Activated CD8-positive, alpha-beta memory T cell treated with anti-CD3 and anti-CD28 coated beads for 1 hour (primary cell): ENCODE measurements at regions not wholly inside any gene's neighbourhood (a gene's known extent, or its start where the extent isn't known, plus 50 kb on each side); places are given as distances from the start of the nearest gene placed in this dataset.
"Not testable (repeated sequence)": the region's sequence is repeated elsewhere in the genome, so short reads cannot be mapped to it uniquely, and the experiment has no call there.

ENCODE experiments used
- DNase-seq, 2 donors: peaks; one replicate each; pipeline ENCODE4 v3.0.0-alpha.2; 2020; ENCODE audit warnings: low read depth in 1 of 2; ENCODE audit errors: extremely low read depth in 1 of 2

DNA sequence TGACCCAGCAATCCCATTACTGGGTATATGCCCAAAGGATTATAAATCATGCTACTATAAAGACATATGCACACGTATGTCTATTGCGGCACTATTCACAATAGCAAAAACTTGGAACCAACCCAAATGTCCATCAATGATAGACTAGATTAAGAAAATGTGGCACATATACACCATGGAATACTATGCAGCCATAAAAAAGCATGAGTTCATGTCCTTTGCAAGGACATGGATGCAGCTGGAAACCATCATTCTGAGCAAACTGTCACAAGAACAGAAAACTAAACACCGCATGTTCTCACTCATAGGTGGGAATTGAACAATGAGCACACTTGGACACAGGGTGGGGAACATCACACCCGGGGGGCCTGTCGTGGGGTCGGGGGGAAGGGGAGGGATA lies 80.1 kb upstream of the TMEM170B start:
- DNase-seq: not testable (repeated sequence)

DNA sequence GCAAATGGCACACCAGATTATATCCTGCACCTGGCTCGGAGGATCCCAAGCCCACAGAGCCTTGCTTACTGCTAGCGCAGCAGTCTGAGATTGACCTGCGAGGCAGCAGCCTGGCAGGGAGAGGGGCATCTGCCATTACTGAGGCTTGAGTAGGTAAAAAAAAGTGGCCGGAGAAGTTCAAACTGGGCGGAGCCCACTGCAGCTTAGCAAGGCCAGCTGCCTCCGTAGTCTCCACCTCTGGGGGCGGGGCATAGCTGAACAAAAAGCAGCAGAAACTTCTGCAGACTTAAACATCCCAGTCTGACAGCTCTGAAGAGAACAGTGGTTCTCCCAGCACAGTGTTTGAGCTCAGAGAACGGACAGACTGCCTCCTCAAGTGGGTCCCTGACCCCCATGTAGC lies 85.4 kb upstream of the TMEM170B start:
- DNase-seq: not testable (repeated sequence)

DNA sequence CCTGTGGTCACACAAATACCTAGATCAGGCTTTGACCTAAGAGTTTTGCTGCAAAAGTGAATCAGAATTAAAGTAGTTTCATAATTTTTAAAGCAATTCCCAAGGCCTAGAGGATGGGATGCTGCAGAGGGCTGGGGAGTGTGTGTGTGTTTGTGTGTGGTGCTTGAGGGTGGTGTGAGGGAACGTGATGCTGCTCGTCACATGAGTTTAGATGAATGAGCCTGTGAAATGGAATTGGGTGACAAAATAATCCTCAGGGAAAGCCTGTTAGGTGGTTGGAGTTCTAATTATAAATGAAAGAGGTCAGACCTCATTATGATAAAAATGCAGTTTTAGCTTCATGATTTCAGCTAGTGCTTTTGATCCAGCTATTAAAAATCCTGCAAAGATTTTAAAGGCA lies 87.5 kb upstream of the TMEM170B start:
- DNase-seq: no peak

DNA sequence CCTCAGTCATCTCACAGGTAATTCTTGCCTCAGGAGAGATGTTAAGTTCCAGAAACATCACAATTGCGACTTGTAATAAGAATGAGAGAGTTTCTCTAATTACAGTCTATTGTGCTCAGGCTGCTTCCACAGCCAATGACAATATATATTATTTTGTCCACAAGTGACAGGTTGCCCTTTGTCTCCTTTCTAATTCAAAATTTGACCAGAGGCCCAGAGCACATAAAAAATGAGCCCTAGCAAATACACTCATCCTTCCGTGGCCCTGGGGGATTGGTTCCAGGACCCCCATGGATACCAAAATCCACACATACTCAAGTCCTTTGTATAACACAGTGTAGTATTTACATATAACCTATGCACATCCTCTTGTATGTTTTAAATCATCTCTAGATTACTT lies 88.1 kb upstream of the TMEM170B start:
- no peak for DNase-seq

DNA sequence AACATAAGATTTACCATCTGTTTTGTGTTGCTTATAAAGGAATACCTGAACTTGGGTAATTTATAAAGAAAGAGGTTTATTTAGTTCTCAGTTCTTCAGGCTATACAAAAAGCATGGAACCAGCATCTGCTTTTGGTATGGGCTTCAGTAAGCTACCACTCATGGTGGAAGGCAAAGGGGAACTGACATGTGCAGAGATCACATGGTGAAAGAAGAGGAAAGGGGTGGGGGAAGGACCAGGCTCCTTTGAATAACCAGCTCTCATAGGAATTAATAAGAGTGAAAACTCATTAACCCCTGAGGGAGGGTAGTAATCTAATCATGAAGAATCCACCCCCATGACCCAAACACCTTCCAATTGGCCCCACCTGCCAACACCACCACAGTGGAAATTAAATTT lies 89.5 kb upstream of the TMEM170B start:
- no peak for DNase-seq

DNA sequence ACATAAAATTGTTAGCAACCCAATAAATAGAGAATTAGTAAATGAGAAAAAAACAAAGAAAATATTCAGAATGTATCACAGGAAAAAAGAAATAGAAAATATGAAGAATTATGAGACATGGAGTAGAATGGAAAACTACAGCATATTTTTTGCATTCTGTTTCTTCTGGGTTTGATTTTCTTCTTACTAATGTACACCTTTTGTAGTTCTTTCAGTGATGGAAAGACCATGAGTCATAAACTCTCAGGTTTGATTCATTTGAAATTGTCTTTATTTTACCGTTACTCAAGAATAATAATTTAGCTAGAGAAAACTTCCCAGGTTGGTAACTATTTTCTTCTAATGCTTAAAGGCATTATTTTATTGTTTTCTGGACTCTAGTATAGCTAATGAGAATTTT lies 90.3 kb upstream of the TMEM170B start:
- no peak for DNase-seq

DNA sequence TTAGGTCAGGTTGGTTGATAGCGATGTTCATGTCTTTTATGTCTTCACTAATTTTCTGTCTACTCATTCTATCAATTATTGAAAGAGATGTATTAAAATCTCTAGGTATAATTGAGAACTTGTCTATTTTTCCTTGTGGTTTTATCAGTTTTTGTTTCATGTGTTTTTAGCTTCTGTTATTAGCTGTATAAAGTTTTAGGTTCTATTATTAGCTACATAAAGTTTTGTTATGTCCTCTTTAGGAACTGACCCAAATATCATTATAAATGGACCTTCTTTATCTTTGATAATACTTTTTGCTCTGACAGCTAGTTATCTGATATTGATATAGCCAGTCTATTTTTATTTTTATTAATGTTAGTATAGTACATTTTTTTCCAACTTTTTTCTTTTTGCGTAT lies 92.4 kb upstream of the TMEM170B start:
- DNase-seq: no peak

DNA sequence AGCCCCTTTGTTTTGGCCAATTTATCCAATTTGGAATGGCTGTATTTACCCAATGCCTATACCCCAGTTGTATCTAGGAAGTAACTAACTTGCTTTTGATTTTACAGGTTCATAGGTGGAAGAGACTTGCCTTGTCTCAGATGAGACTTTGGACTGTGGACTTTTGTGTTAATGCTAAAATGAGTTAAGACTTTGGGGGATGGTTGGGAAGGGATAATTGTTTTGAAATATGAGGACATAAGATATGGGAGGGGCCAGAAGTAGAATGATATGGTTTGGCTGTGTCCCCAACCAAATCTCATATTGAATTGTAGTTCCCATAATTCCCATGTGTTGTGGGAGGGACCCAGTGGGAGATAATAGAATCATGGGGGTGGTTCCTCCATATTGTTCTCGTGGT lies 94.4 kb upstream of the TMEM170B start:
- not testable (repeated sequence) for DNase-seq

DNA sequence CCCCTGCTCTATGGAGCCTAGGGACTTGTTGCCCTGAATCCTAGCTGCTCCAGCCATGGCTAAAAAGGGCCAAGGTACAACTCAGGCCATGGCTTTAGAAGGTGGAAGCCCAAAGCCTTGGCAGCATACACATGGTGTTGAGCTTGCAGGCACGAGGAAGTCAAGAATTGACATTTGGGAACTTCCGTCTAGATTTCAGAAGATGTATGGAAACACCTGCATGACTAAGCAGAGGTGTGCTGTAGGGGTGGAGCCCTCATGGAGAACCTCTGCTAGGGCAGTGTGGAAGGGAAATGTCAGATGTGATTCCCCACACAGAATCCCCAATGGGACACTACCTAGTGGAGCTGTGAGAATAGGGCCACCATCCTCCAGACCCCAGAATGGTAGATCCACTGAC lies 95.1 kb upstream of the TMEM170B start:
- no peak for DNase-seq

DNA sequence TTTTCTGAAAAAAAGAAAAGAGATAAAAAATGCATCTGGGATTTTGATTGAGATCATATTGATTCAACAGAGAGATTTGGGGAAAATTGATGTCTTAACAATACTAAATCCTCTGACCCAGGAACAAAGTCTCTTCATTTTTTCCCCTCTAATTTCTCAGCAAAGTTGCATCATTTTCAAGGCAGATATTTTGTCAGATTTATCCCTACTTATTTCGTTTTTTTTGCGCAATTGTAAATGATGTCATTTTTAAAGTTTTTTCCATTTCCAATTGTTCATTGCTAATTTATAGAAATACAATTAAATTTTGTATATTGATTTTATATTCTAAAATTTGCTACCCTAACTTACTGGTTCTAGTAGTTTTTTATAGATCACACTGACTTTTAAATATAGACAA lies 97.7 kb upstream of the TMEM170B start:
- no peak for DNase-seq

DNA sequence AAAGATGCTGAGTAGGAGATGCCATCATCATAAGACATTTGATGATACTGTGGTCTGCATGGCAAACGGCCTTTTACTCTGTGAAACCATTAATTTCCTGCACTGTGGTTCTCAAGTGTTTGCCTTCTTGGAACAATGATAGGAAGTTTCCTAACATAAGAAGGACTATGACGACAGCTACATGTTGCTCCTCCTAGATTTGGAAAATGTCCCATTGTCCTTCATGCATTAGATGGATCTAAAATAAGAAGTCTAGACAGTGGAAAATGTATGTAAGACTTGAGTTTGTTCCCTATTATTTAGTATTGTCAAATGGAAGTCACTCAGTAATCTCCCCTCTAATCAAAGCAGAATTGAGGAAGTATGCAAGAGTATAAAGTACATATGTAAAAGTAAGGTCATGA lies 98.5 kb upstream of the TMEM170B start:
- no peak for DNase-seq

DNA sequence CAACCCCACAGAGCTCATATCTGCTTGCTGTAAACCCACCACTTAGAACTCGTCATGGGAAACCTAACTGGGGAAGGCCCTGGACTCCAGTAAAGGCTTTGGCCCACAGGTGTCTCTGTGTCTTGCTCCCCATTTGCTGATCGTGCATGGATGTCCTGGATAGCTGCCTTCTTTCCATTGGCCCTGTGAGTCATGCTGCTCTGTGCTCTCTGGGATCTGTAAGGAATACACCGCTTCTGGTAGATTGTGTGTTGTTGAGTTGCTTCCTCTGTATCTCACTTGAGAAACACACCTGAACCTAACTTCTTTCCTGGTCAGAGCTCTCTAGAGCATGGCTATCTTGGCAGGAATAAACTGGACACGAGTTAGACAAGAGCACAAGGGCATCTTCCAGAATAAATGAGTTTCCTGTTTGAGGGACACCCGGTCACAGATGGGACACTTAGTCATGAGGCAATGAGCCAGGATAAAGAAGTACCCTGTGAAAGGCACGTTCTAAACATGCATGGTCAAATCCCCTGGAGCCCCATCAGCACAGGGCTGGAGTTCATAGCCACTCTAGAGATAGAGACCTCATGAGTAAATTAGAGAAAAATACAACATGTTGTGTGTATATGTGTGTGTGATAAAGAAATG lies 99.6 kb upstream of the TMEM170B start:
- no peak for DNase-seq

DNA sequence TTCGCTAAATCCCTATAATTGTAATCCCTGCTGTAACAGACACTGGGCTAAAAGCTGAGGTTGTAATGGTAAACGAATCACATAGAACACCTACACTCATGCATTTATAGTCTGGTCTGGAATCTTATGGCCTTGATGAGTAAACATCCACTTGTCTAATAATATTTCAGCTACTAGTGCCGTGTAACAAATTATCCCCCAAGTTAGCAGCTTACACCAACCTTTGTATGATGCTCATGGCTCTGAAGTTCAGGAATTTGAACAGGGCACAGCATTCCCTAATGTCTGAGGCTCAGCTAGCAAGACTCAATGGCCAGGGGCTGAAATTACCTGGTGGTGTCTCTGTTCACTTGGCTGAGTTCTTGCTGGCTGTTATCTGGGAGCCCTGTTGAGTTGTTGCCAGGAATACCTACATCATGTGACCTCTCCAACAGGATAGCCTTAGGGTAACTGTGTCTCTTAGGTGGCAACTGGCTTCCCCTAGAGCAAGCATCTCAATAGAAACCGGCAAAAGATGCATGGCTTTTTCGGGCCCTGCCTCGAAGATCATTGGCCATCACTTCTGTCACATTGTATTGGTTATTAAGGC lies 100.9 kb upstream of the TMEM170B start:
- DNase-seq: no peak

DNA sequence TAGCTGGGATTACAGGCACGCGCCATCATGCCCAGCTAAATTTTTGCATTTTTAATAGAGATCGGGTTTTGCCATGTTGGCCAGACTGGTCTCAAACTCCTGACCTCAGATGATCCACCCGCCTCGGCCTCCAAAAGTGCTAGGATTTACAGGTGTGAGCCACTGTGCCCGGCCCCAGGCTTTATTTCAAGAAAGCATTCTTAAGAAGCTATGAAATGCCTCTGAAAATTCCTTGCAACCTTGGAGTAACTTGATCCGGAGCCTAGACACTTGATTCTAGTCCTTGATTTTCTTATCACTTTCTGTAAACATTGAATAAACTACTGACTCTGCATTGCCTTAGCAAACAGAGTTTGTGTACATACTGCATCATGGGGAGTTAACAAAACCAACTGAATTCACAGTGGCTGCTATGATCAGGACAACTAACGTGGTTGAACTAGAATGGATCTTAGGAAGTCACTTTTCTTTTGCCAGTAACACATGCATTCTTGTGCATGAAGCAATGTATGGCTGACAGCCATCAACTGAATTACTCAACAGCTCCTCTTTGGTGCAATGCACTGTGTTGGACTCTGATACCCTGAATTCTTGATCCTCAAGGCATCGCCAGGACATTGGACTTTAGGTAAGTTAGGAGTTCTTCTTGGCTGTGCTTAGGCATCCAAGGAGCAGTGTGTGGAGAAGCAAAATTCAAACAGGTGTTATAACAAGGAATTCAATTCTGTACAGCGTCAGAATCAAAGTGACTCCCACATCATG lies 102.8 kb upstream of the TMEM170B start:
- DNase-seq: no peak

DNA sequence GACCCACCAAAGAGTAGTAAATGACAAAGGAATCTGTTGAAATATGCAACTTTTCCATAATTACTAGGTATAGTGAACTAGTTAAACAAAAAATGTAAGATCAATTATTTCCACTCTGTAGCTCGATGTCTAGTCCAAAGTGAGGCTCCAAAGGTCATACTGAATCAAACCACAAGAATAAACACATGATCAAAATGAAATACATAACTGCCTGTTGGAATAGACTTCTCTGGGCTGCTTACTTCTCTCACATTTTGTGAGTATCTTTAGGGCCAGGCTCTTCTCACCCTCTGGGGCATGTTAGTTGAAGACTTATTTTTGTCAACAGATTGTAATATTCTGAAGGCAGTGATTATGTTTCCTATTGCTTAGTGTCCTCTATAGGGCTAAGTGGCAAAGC lies 103.7 kb upstream of the TMEM170B start:
- DNase-seq: no peak

DNA sequence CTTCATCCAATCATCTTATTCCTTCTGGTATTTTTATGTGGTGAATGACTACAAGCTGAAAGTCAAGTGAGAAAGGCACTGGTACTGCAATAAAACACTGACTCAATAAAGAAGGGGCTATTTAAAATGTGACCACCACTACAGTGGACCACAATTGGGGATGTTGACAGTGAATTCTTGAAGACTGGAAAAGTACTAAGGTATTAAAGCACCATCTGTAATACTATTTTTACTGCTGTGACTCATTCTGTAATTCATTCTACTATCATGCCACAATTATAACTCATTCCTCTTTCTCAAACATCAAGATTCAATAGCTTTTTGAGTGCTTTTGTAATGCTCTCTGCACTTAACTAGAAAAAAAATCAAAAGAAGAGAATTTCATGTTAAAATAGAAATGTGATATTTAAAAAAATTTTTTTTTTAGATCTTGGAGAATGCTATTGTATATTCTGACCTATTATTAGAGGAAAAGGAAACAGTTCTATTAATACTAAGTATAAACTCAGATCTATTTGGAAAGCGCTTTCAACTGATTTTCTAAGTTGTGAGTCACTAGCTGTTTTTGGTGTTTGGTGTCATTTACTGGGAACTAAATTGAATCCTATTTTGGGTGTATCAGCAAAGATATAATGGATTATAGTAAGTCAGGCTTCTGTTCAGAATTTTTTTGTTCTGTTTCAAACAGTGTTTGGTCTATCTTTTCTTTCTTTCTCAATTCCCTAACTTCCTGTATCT lies 104.7 kb upstream of the TMEM170B start:
- DNase-seq: no peak

DNA sequence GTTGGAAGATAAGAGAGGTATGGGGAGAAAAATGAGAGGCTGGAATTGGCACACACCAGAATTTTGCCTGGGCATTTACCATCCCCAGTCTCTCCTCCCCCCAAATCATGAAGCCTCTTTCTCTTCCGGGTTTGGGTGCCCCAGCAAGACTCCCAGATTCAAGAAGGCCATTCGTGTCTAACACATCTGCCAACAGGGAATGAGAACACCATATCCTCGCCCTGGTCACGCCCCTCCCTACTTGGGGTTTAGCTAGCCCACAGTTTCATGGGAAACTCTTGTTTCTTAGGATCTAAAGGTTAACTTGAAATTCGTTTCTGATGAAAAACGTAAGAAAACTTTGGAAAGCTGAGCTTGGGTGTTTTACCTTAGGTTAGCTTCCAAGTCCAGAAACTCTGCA lies 105.5 kb upstream of the TMEM170B start:
- no peak for DNase-seq

DNA sequence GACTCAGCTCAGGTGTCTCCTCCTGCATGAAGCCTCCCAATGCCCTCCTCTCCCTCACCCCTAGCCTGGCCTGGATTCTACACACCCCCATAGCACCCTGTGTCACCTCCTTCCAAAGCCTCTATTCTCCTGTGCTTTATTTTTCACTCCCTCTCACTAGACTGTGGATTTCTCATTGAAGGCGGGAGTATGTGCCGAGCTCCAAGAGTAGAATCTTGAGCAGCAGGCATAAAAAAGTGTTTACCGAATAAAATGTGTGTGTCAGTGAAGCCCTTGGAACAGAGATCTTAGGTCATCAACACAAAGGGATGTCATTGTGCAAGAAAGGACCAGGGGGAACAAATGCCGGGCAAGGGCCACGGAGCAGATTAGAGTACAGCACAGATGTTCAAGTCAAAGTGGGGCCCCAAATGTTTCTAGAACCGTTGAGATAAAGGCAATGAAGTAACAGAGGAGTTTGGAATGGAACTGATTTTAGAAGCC lies 106.1 kb upstream of the TMEM170B start:
- DNase-seq: no peak

DNA sequence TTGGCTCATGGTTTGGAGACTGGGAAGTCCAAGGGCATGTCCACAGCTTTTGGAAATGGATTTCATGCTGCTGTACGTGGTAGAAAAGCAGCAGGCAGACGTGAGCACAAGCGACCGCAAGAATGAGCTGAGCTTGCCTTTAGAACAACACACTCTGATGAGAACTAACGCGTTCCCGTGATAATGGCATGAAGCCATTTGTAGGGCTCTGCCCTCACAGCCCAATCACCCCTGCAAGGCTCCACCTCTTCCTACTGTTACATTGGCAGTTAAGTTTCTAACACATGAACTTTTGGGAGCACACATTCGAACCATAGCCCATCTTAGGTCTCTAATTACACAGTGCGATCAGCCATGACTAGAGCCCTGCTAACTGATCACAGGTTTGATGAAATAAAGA lies 107.5 kb upstream of the TMEM170B start:
- DNase-seq: no peak

DNA sequence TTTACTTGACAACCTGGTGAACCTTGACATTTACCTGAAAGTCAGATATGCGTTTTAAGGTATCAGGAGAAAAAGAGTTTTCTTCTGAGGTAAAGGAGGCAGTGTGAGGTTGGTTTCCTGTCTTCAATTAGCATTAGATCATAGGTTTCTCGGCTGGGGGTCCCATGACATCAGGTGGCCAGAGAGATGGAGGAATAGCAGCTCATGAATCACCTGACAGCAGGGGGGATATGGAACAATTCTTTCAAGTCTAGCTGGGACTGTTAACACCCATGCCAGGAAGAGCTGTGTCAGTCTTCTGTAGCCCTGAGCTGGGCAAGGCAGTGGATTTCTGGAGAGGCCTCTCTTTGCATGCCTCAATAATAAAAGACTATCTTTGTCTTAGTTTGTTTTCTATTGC lies 108.0 kb upstream of the TMEM170B start:
- DNase-seq: no peak

DNA sequence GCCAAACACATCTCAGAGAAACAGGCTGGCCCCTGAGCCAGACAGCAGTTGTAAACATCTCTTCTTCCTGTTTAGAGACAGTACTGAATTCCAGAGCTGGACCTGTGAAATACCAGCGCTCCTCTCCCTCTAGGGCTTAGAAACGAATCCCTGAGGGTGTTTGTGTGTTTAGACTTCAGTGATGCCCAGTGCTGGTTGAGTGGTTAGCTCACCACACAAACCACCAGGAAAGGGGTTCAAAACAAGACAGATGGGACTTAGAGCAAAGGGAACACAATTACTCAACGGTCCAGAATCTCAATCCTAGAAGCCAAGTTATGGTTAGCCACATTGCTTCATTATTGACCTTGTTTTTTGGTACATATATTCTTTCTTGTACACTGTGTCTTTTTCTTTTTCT lies 108.7 kb upstream of the TMEM170B start:
- no peak for DNase-seq

DNA sequence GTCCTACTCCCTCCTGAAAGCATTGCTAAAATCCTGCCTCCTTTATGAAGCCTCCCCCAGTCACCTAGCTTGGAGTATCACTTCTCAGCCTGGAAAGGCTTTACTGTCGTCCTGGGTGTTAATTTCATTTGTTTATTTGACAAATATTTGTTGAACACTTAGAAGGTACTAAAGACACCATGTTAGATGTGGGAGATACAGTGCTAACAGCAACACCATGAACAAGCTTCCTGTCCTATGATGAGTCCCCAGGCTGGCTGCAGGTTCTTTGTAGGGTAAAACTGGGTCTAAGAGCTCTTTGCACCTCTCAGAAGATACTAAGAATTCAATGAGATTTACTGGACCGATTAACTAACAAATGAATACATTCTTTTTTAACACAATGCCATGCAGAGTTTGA lies 109.2 kb upstream of the TMEM170B start:
- DNase-seq: no peak
